CD4-positive, alpha-beta T cell treated with Interleukin-17A for 4 hours (primary cell): ENCODE measurements at regions not wholly inside any gene's neighbourhood (a gene's known extent, or its start where the extent isn't known, plus 50 kb on each side); places are given as distances from the start of the nearest gene placed in this dataset.
"Not testable (repeated sequence)": the region's sequence is repeated elsewhere in the genome, so short reads cannot be mapped to it uniquely, and the experiment has no call there.

Source experiments
- DNase-seq: peaks from one replicate; pipeline ENCODE4 v3.0.0-alpha.2; 2020; ENCODE audit warnings: mixed read lengths

DNA sequence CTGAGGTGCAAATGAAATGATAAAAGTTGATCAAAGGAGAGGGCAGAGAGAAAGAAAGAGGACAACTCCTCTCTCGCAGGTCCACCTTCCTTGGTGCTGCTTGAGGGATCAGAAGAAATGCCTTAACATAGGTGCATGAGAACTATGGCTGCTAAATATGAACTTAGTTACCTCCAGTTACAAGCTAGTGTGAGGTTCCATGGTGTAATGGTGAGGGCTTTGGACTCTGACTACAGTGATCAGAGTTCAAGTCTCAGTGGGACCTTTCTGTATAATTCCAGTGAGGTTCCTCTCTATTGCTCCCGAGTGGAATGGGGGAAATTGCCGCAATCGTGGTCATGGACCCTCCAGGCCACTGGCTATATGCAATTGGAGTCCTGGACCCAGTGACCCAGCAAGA is 387.3 kb downstream of the FAM72C start:
- DNase-seq = no peak

DNA sequence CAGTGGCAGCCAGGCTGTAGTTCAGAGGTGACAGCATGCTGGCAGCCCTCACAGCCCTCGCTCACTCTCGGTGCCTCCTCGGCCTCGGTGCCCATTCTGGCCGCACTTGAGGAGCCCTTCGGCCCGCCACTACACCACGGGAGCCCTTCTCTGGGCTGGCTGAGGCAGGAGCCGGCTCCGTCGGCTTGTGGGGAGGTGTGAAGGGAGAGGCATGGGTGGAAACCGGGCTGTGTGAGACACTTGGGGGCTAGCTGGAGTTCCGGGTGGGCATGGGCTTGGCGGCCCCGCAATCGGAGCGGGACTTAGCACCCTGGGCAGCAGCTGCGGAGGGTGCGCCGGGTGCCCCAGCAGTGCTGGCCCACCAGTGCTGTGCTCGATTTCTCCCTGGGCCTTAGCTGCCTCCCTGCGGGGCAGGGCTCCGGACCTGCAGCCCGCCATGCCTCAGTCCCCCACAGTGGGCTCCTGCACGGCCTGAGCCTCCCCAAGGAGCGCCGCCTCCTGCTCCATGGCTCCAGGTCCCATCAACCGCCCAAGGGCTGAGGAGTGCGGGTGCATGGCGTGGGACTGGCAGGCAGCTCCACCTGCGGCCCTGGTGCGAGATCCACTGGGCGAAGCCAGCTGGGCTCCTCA is 396.8 kb downstream of the FAM72C start:
- DNase-seq = no peak

DNA sequence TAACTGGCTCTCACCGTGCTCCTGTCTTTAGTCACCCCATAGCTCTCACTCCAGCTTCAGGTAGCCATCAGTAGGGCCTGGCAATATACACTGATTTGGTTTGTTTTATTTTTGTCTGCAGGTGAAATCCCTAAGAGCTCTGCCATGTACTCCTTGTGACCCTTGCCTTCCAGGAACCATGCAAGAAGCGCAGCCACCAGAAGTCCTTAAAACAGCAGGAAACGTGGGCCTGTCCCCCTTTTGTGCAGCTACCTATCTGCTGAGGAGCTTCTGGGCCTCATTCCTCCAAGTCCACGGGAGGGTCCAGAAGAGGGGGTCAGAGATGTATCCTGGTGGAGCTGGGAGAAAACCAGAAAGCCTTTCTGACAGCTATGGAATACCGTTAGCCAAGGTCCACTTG is 399.1 kb downstream of the FAM72C start:
- DNase-seq = not testable (repeated sequence)

DNA sequence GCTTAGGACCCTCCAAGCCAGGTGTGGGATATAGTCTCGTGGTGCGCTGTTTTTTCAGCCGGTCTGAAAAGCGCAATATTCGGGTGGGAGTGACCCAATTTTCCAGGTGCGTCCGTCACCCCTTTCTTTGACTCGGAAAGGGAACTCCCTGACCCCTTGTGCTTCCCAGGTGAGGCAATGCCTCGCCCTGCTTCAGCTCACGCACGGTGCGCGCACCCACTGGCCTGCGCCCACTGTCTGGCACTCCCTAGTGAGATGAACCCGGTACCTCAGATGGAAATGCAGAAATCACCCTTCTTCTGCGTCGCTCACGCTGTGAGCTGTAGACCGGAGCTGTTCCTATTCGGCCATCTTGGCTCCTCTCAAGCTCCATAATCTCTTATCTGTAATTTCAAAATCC is 408.0 kb downstream of the FAM72C start:
- not testable (repeated sequence) for DNase-seq

DNA sequence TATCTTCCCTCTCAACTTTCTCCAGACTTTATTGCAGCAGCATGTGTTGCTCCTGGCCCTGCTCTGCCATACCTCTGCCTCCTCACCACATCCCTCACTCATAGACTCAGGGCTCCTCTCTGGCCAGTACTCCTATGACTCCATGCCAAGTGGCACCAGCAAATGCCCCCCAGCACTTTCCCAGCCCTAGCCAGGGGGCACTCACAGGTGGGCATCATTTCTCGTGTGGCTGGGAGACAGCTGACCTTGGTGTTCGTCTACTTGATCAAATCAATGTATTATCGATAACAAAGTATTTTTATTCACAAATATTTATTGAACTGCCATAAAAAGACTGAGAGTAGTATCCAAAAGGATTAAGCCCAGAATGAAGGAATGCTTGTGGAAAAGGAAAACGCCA is 418.2 kb downstream of the FAM72C start:
- DNase-seq = no peak

- not testable (repeated sequence) for DNase-seq
Observed at GRCh38 chr1:143504703-143505102, 467.1 kb downstream of the FAM72C start.

- DNase-seq = not testable (repeated sequence)
Observed at GRCh38 chr1:143504080-143504479, 467.7 kb downstream of the FAM72C start.

- DNase-seq = not testable (repeated sequence)
Observed at GRCh38 chr1:143503048-143503447, 468.7 kb downstream of the FAM72C start.

DNA sequence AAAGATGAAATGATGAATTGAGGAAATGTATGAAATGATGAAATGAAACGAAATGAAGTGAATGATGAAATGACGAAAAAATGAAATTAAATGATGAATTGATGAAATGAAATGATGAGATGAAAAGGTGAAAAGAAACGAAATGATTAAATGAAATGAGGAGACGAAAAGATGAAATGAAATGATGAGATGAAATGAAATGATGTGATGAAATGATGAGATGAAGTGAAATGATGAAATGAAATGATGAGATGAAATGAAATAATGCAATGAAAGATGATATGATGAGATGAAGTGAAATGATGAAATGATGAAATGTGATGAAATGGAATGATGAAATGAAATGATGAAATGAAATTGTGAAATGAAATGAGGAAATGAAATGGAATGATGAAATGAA is 469.7 kb downstream of the FAM72C start:
- DNase-seq = not testable (repeated sequence)

GRCh38 chr1:143498059-143498749 is 473.6 kb downstream of the FAM72C start:
- DNase-seq = not testable (repeated sequence)

DNA sequence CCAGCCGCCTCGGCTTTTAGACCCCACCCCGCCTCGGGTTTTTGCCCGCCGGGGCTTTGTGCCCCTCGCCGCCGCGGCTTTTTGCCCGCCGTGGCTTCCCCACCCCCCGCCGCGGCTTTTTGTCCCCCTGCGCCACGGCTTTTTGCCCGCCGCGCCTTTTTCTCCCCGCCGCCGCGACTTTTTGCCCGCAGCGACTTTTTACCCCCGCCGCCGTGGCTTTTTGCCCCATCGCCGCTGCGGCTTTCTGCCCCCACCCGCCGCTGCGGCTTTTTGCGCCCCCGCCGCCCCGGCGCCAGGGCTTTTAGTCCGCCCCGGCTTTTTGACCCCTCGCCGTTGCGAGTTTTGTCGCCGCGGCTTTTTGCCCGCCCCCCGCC is 474.4 kb downstream of the FAM72C start:
- no peak for DNase-seq

DNA sequence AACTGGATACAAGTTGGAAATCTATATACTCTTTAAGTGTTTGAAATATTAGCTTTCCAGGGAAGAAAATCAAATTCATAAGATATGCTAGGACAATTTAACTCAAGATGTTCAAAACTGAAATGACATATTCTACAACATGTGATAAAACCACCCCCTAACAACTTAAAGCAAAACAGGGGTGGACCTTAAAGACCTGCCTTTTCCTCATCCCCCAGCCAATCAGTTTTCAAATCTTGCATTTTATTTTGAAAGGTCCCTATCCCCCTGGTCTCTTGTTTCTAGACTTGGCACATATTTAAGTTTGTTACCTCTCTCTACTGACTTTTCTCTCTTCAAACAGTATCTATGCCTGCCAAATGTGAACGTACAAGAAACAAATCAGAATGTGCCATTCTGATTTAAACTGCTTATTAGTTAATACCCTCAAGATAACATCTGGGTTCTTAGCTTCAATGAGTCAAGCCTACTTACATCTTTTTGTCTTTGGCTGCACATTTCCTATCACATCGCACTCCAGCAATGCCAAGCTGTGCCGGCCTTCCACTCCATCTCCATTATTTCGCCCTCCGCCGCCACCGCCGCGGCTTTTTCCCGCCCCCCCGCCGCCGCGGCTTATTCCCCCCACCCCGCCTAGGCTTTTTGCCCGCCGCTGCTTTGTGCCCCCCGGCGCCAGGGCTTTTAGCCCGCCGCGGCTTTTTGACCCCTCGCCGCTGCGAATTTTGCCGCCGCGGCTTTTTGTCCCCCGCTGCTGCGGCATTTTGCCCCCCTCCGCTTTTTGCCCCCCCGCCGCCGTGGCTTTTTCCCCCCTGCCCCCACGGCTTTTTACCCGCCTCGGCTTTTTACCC is 475.0 kb downstream of the FAM72C start:
- DNase-seq = not testable (repeated sequence)
